ENCODE measurements at regions not wholly inside any gene's neighbourhood (a gene's known extent, or its start where the extent isn't known, plus 50 kb on each side); places are given as distances from the start of the nearest gene placed in this dataset.
"Not testable (repeated sequence)": the region's sequence is repeated elsewhere in the genome, so short reads cannot be mapped to it uniquely, and the experiment has no call there.

GRCh38 chr13:86038490-86038889 lies 239.3 kb upstream of the SLITRK6 start:
- no peak for DNase-seq

- DNase-seq = peak; percentile 4
These were observed 221.3 kb upstream of the SLITRK6 start for GRCh38 chr13:86020351-86021002.

GRCh38 chr13:86006317-86006716 lies 207.1 kb upstream of the SLITRK6 start:
- no peak for DNase-seq

- DNase-seq = no peak
These were observed 203.8 kb upstream of the SLITRK6 start for GRCh38 chr13:86003029-86003428.

- no peak for DNase-seq
These were observed 201.3 kb upstream of the SLITRK6 start for GRCh38 chr13:86000546-86000945.

- DNase-seq = no peak
These were observed 198.4 kb upstream of the SLITRK6 start for GRCh38 chr13:85997587-85997986.

- no peak for DNase-seq
These were observed 196.7 kb upstream of the SLITRK6 start for GRCh38 chr13:85995788-85996418.

- DNase-seq = no peak
These were observed 194.3 kb upstream of the SLITRK6 start for GRCh38 chr13:85993567-85993966.

- no peak for DNase-seq
These were observed 191.2 kb upstream of the SLITRK6 start for GRCh38 chr13:85990397-85990796.

- no peak for DNase-seq
These were observed 186.6 kb upstream of the SLITRK6 start for GRCh38 chr13:85985797-85986196.

GRCh38 chr13:85982102-85982501 lies 182.9 kb upstream of the SLITRK6 start:
- DNase-seq = no peak

GRCh38 chr13:85980447-85980846 lies 181.2 kb upstream of the SLITRK6 start:
- not testable (repeated sequence) for DNase-seq

GRCh38 chr13:85976242-85976641 lies 177.0 kb upstream of the SLITRK6 start:
- DNase-seq = no peak

GRCh38 chr13:85974608-85975366 lies 175.6 kb upstream of the SLITRK6 start:
- no peak for DNase-seq

GRCh38 chr13:85970727-85971126 lies 171.5 kb upstream of the SLITRK6 start:
- DNase-seq = no peak

GRCh38 chr13:85969331-85969730 lies 170.1 kb upstream of the SLITRK6 start:
- no peak for DNase-seq

- DNase-seq = no peak
These were observed 136.7 kb upstream of the SLITRK6 start for GRCh38 chr13:85935868-85936467.

- peak; percentile 0 for DNase-seq
These were observed 130.9 kb upstream of the SLITRK6 start for GRCh38 chr13:85930108-85930507.

- no peak for DNase-seq
These were observed 111.7 kb upstream of the SLITRK6 start for GRCh38 chr13:85910962-85911361.

- no peak for DNase-seq
These were observed 101.3 kb upstream of the SLITRK6 start for GRCh38 chr13:85900521-85900920.

- DNase-seq = no peak
These were observed 97.6 kb upstream of the SLITRK6 start for GRCh38 chr13:85896516-85897450.

GRCh38 chr13:85887406-85887805 lies 88.2 kb upstream of the SLITRK6 start:
- DNase-seq = no peak

GRCh38 chr13:85879014-85879413 lies 79.8 kb upstream of the SLITRK6 start:
- no peak for DNase-seq

All from NCI-H2171 treated with DMSO at 0.1 percent for 48 hours (cell line).